Spleen (tissue), 11 donors: ENCODE measurements at regions not wholly inside any gene's neighbourhood (a gene's known extent, or its start where the extent isn't known, plus 50 kb on each side); places are given as distances from the start of the nearest gene placed in this dataset.
"Not testable (repeated sequence)": the region's sequence is repeated elsewhere in the genome, so short reads cannot be mapped to it uniquely, and the experiment has no call there.

Experiments used
- DNase-seq: peaks from one replicate; pipeline ENCODE4 v3.0.0-alpha.2; 2020
- H3K27ac ChIP-seq, 8 donors: fragments of 200-600 bp; sonication (generic) in 7 of 8; 1 replicate in 4 of 8; 2 replicates in 4 of 8; pipeline versions ENCODE4 v1.5.0 to v1.8.0; 2016 to 2021; ENCODE audit warnings: inconsistent platforms in 4 of 8, mild to moderate bottlenecking in 4 of 8, moderate library complexity in 1 of 8
- H3K27me3 ChIP-seq, 7 donors: fragments of 200-600 bp; sonication (generic) in 6 of 7; replicated peaks in 1 of 7; 1 replicate in 4 of 7; 2 replicates in 3 of 7; pipeline versions ENCODE4 v1.5.0 to v1.8.0; 2016 to 2021; ENCODE audit warnings: inconsistent platforms in 3 of 7, mild to moderate bottlenecking in 1 of 7
- H3K36me3 ChIP-seq, 6 donors: fragments of 200-600 bp; sonication (generic) in 5 of 6; 1 replicate in 4 of 6; 2 replicates in 2 of 6; pipeline versions ENCODE4 v1.5.0 to v1.8.0; 2016 to 2021; ENCODE audit warnings: inconsistent platforms in 2 of 6
- H3K4me1 ChIP-seq, 6 donors: fragments of 200-600 bp; sonication (generic) in 5 of 6; 1 replicate in 3 of 6; 2 replicates in 3 of 6; pipeline versions ENCODE4 v1.5.0 to v1.8.0; 2016 to 2021; ENCODE audit warnings: inconsistent platforms in 3 of 6
- H3K4me3 ChIP-seq, 8 donors: fragments of 200-600 bp; sonication (generic) in 7 of 8; 1 replicate in 4 of 8; 2 replicates in 4 of 8; pipeline versions ENCODE4 v1.5.0 to v1.8.0; 2016 to 2021; ENCODE audit warnings: inconsistent platforms in 4 of 8, mild to moderate bottlenecking in 4 of 8, moderate library complexity in 2 of 8
- H3K9me3 ChIP-seq, 8 donors: fragments of 200-600 bp; sonication (generic) in 7 of 8; 1 replicate in 4 of 8; 2 replicates in 4 of 8; pipeline versions ENCODE4 v1.5.0 to v1.8.0; 2016 to 2021; ENCODE audit warnings: inconsistent platforms in 4 of 8
- POLR2A ChIP-seq, 3 donors: fragments of 450-650 bp; IDR thresholded peaks; one replicate each; pipeline ENCODE4 v1.5.1; 2017; ENCODE audit warnings: antibody characterized with exemption in 3 of 3, mild to moderate bottlenecking in 1 of 3
- POLR2AphosphoS5 ChIP-seq, 3 donors: sonication (generic); formaldehyde crosslinking; IDR thresholded peaks; one replicate each; pipeline ENCODE4 v1.5.1; 2017; ENCODE audit warnings: antibody characterized with exemption in 3 of 3
- WGBS, 5 donors: extraction: QIAGEN DNeasy Blood & Tissue Kit in 3 of 5; methylation state at CpG; one replicate each; pipeline versions ENCODE4 v1.1.5 to v1.1.7; 2013 to 2018; 5-methylcytosine and 5-hydroxymethylcytosine counted together
- intact Hi-C: fragments of 100-400 bp; cut with DNase I; formaldehyde crosslinking; loops from one replicate; pipeline ENCODE4 v1.15.0; 2023; ENCODE audit warnings: low total_unique reads
- TF ChIP-seq, protein P1 (sequence below), 11 experiments: fragments of 200-600 bp in 7 of 11; fragments of 450-650 bp in 4 of 11; sonication (generic) in 4 of 11; IDR thresholded peaks in 8 of 11; conservative IDR thresholded peaks in 3 of 11; 1 replicate in 7 of 11; 2 replicates in 4 of 11; pipeline versions ENCODE4 v1.4.0 to v1.8.0; 2016 to 2021; ENCODE audit warnings: antibody characterized with exemption in 11 of 11, inconsistent platforms in 4 of 11, mild to moderate bottlenecking in 1 of 11
- donor health status: healthy with polysubstance abuse.
- donor health status: DM: no; HTN: no; CAD: no; lungs with moderate emphysema.
- donor health status: DM: no; HTN: no; CAD: no.
- donor health status: Bipolar disorder and iron deficiency.
- donor health status: healthy.
- donor health status: DM: no; HTN: no; CAD: no.
- donor health status: DM: yes; HTN: yes; CAD: no.

DNA sequence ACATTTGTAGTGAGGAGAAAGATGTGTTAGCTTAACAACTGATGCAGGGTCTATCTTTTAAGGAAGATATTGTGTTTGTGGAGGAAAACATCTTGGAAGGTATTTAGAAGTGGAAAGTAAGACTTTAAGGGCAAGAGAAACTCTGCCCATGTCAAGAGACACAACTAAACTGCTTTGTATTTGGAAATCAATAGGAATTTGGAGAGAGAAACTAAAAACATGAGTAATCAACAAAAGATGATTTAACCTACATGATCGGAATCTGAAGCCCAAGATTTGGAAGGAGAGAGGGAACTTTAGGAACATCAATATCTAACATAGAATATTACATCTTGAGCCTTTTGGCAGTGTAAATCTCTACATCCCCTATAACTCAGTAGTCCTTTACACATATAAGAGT, 184.2 kb upstream of the COL3A1 start:
- Histone ChIP-seq H3K27me3 (no peaks in the 10 kb centered on the region), H3K36me3 (no peaks in the 10 kb centered on the region), H3K4me1 (peaks cover 0 to 7% (median 0%) of the 10 kb centered on the region in 6 donors), H3K4me3 (no peak overlapping the region), H3K27ac (no peak overlapping the region), H3K9me3 (no peaks in the 10 kb centered on the region)
- intact Hi-C loops, result no loop called here
- TF ChIP-seq, protein P1, sequence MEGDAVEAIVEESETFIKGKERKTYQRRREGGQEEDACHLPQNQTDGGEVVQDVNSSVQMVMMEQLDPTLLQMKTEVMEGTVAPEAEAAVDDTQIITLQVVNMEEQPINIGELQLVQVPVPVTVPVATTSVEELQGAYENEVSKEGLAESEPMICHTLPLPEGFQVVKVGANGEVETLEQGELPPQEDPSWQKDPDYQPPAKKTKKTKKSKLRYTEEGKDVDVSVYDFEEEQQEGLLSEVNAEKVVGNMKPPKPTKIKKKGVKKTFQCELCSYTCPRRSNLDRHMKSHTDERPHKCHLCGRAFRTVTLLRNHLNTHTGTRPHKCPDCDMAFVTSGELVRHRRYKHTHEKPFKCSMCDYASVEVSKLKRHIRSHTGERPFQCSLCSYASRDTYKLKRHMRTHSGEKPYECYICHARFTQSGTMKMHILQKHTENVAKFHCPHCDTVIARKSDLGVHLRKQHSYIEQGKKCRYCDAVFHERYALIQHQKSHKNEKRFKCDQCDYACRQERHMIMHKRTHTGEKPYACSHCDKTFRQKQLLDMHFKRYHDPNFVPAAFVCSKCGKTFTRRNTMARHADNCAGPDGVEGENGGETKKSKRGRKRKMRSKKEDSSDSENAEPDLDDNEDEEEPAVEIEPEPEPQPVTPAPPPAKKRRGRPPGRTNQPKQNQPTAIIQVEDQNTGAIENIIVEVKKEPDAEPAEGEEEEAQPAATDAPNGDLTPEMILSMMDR (IDR thresholded peaks at IDR 0.05 in 8 of 11, conservative IDR thresholded peaks at IDR 0.05 in 3 of 11), result no peak
- TF ChIP-seq POLR2A (IDR thresholded peaks at IDR 0.05), result no peak
- TF ChIP-seq POLR2AphosphoS5 (IDR thresholded peaks at IDR 0.05), result no peak
- WGBS, 5 donors, result 89 to 100% (median 93%) methylated on average over 1 of the region's 1 CpG
- DNase-seq, result no peak

DNA sequence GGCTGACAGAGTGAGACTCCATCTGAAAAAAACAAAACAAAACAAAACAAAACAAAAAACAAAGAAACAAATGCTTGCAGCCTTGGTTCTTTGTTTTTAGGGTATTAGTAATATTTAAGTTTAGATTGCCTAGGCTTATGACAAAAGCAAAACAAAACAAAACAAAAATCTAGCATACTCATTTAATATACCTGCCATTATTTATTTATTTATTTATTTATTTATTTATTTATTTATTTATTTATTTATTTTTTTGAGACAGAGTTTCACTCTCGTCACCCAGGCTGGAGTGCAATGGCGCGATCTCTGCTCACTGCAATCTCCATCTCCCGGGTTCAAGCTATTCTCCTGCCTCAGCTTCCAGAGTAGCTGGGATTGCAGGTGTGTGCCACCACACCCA, 179.7 kb upstream of the COL3A1 start:
- H3K36me3 ChIP-seq, intact Hi-C loops, H3K27me3 ChIP-seq, H3K27ac ChIP-seq, H3K4me1 ChIP-seq, H3K4me3 ChIP-seq, H3K9me3 ChIP-seq, DNase-seq: not testable (repeated sequence)
- WGBS, 5 donors, result 93 to 97% (median 97%) methylated on average over 4 of the region's 4 CpGs

DNA sequence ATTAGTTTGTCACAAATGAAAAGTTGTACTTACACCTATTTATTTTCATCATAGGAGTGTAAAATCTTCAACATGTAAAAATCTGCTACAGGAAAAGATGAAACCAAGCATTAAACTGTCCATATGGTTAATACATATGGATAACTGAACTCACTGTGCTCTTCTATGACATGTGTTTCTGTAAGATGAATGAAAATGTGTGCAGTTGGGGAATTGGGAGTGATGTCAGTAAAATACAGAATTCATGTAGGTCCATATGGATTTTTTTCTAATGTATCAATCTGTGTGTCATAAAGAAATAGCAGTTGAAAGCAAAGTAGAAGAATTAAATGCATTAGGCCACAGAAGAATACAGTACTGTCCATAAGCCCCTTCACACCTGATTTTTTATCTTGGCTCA, 178.4 kb upstream of the COL3A1 start:
- no peak for DNase-seq
- no peaks in the 10 kb centered on the region for H3K36me3 ChIP-seq
- no peak overlapping the region for H3K27ac ChIP-seq
- no peaks in the 10 kb centered on the region for H3K27me3 ChIP-seq
- H3K4me1 ChIP-seq, result no peaks in the 10 kb centered on the region
- intact Hi-C loops, result no loop called here
- TF ChIP-seq POLR2AphosphoS5 (IDR thresholded peaks at IDR 0.05) (no peak), POLR2A (IDR thresholded peaks at IDR 0.05) (no peak)
- TF ChIP-seq, protein P1 (IDR thresholded peaks at IDR 0.05 in 8 of 11, conservative IDR thresholded peaks at IDR 0.05 in 3 of 11), result no peak
- no peak overlapping the region for H3K4me3 ChIP-seq
- H3K9me3 ChIP-seq, result peaks cover 0 to 3% (median 0%) of the 10 kb centered on the region in 8 donors

DNA sequence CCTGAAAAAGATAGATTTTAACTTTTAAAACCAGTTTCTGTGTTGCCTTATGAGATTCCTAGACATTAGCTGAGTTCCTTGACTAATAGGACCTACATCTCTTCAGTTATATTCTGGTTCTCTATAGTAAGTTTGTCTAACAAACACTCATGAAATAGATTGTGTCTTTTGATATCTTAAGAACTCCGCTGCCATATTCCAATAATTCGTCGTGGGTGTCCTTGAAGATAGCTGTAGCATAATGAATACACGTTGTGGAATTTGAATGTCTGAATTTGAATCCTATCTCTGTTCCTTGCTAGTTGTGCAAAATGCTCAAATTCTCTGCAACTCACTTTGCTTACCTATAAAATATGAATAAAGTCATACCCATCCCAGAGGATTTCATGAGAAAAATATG, 176.8 kb upstream of the COL3A1 start:
- Histone ChIP-seq H3K27ac (no peak overlapping the region), H3K4me3 (no peak overlapping the region), H3K27me3 (no peaks in the 10 kb centered on the region), H3K36me3 (no peaks in the 10 kb centered on the region), H3K9me3 (peaks cover 0 to 9% (median 4%) of the 10 kb centered on the region in 8 donors), H3K4me1 (no peaks in the 10 kb centered on the region)
- no peak for DNase-seq
- intact Hi-C loops, result no loop called here
- 65 to 84% (median 77%) methylated on average over 4 of the region's 4 CpGs for WGBS, 5 donors
- no peak for TF ChIP-seq POLR2AphosphoS5 (IDR thresholded peaks at IDR 0.05)
- TF ChIP-seq POLR2A (IDR thresholded peaks at IDR 0.05), result no peak
- TF ChIP-seq, protein P1 (IDR thresholded peaks at IDR 0.05 in 8 of 11, conservative IDR thresholded peaks at IDR 0.05 in 3 of 11), result no peak

DNA sequence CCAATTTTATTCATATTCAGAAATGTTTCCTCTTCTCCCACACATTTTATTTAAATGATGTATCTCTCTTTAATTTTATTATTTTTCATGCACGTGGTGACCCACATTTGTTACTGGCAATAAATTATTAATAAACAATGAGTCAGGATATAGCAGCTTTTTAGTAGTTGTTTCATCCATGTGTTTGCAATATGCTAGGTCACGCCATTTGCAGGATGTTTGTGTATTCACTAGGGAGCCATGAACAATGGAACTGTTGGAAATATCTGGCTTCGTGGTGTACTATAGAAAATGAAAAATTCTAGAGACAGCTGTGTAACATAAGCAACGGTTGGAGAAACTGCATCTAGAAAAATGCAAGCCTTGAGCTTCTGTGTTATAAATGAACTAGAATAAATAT, 176.0 kb upstream of the COL3A1 start:
- Histone ChIP-seq H3K27me3 (no peaks in the 10 kb centered on the region), H3K36me3 (no peaks in the 10 kb centered on the region), H3K9me3 (peaks cover 0 to 17% (median 12%) of the 10 kb centered on the region in 8 donors), H3K4me3 (no peak overlapping the region), H3K4me1 (no peaks in the 10 kb centered on the region), H3K27ac (no peak overlapping the region)
- intact Hi-C loops, result no loop called here
- 45 to 58% (median 56%) methylated on average over 4 of the region's 4 CpGs for WGBS, 5 donors
- no peak for TF ChIP-seq POLR2A (IDR thresholded peaks at IDR 0.05)
- no peak for TF ChIP-seq POLR2AphosphoS5 (IDR thresholded peaks at IDR 0.05)
- DNase-seq, result no peak
